ENCODE measurements at regions not wholly inside any gene's neighbourhood (a gene's known extent, or its start where the extent isn't known, plus 50 kb on each side); places are given as distances from the start of the nearest gene placed in this dataset.
A peak's percentile ranks its signal among the peaks of the same experiment; 100 is the strongest.

- no peak for TF ChIP-seq CTCF (IDR thresholded peaks at IDR 0.05)
- H3K27ac Mint-ChIP-seq: no peak overlapping the region
- H3K27me3 Mint-ChIP-seq (ENCODE audit: low read depth, poor library complexity): no peaks in the 10 kb centered on the region
- H3K4me1 Mint-ChIP-seq: peaks cover 42% of the 10 kb centered on the region
- no peak overlapping the region for H3K4me3 Mint-ChIP-seq
- H3K36me3 Mint-ChIP-seq (ENCODE audit: low read depth): peaks cover 14% of the 10 kb centered on the region
- peaks cover 19% of the 10 kb centered on the region for H3K9me3 Mint-ChIP-seq
- DNase-seq: no peak
These were observed 210.4 kb upstream of the ELAC2 start for GRCh38 chr17:13228225-13228624.

- no peaks in the 10 kb centered on the region for H3K36me3 Mint-ChIP-seq (ENCODE audit: low read depth)
- peaks cover 26% of the 10 kb centered on the region for H3K4me1 Mint-ChIP-seq
- H3K4me3 Mint-ChIP-seq: no peak overlapping the region
- DNase-seq: no peak
- TF ChIP-seq CTCF (IDR thresholded peaks at IDR 0.05): no peak
- H3K27me3 Mint-ChIP-seq (ENCODE audit: low read depth, poor library complexity): peaks cover 2% of the 10 kb centered on the region
- peak overlapping the region; percentile 31 for H3K27ac Mint-ChIP-seq
- H3K9me3 Mint-ChIP-seq: peaks cover 8% of the 10 kb centered on the region
These were observed 205.1 kb upstream of the ELAC2 start for GRCh38 chr17:13222975-13223374.

GRCh38 chr17:13212860-13213259, 195.0 kb upstream of the ELAC2 start:
- no peak overlapping the region for H3K27ac Mint-ChIP-seq
- no peaks in the 10 kb centered on the region for H3K4me1 Mint-ChIP-seq
- H3K9me3 Mint-ChIP-seq: peaks cover 44% of the 10 kb centered on the region
- H3K36me3 Mint-ChIP-seq (ENCODE audit: low read depth): peaks cover 10% of the 10 kb centered on the region
- TF ChIP-seq CTCF (IDR thresholded peaks at IDR 0.05): no peak
- H3K4me3 Mint-ChIP-seq: no peak overlapping the region
- no peaks in the 10 kb centered on the region for H3K27me3 Mint-ChIP-seq (ENCODE audit: low read depth, poor library complexity)
- DNase-seq: no peak

- Mint-ChIP-seq H3K27ac (no peak overlapping the region), H3K9me3 (peaks cover 54% of the 10 kb centered on the region), H3K4me1 (peaks cover 18% of the 10 kb centered on the region), H3K4me3 (no peak overlapping the region), H3K36me3 (ENCODE audit: low read depth) (peaks cover 10% of the 10 kb centered on the region), H3K27me3 (ENCODE audit: low read depth, poor library complexity) (no peaks in the 10 kb centered on the region)
- no peak for DNase-seq
- no peak for TF ChIP-seq CTCF (IDR thresholded peaks at IDR 0.05)
These were observed 191.3 kb upstream of the ELAC2 start for GRCh38 chr17:13209081-13209480.

GRCh38 chr17:13204607-13205237, 186.9 kb upstream of the ELAC2 start:
- Mint-ChIP-seq H3K36me3 (ENCODE audit: low read depth) (peaks cover 10% of the 10 kb centered on the region), H3K4me1 (peaks cover 18% of the 10 kb centered on the region), H3K9me3 (peaks cover 26% of the 10 kb centered on the region), H3K4me3 (no peak overlapping the region), H3K27ac (no peak overlapping the region), H3K27me3 (ENCODE audit: low read depth, poor library complexity) (peaks cover 5% of the 10 kb centered on the region)
- TF ChIP-seq CTCF (IDR thresholded peaks at IDR 0.05): no peak
- DNase-seq: no peak

GRCh38 chr17:13202835-13203234, 185.0 kb upstream of the ELAC2 start:
- no peak for DNase-seq
- H3K36me3 Mint-ChIP-seq (ENCODE audit: low read depth): no peaks in the 10 kb centered on the region
- H3K27me3 Mint-ChIP-seq (ENCODE audit: low read depth, poor library complexity): peaks cover 5% of the 10 kb centered on the region
- H3K27ac Mint-ChIP-seq: no peak overlapping the region
- H3K4me1 Mint-ChIP-seq: peaks cover 22% of the 10 kb centered on the region
- peaks cover 10% of the 10 kb centered on the region for H3K9me3 Mint-ChIP-seq
- H3K4me3 Mint-ChIP-seq: no peak overlapping the region
- no peak for TF ChIP-seq CTCF (IDR thresholded peaks at IDR 0.05)
